HepG2 (cell line): ENCODE measurements at regions not wholly inside any gene's neighbourhood (a gene's known extent, or its start where the extent isn't known, plus 50 kb on each side); places are given as distances from the start of the nearest gene placed in this dataset.

Experiments used
- FOXM1 ChIP-seq: sonication (generic); formaldehyde crosslinking; IDR thresholded peaks from 2 replicates; pipeline ENCODE4 v1.5.0; 2020; ENCODE audit warnings: missing genetic modification reagents
- NKX3-1 ChIP-seq: sonication (generic); formaldehyde crosslinking; IDR thresholded peaks from 2 replicates; pipeline ENCODE4 v1.5.0; 2020; ENCODE audit warnings: missing genetic modification reagents
- NONO ChIP-seq, 2 experiments: fragments of 450-650 bp in 1 of 2; sonication (generic) in 1 of 2; formaldehyde crosslinking in 1 of 2; IDR thresholded peaks in 1 of 2; conservative IDR thresholded peaks in 1 of 2; 2 replicates each; pipeline versions ENCODE4 v1.6.1 to v1.8.0; 2017 to 2022; ENCODE audit warnings: mild to moderate bottlenecking in 1 of 2, missing genetic modification reagents in 1 of 2, moderate library complexity in 1 of 2
- PTBP1 ChIP-seq: fragments of 200-400 bp; formaldehyde crosslinking; IDR thresholded peaks from 2 replicates; pipeline ENCODE4 v1.6.1; 2018; ENCODE audit warnings: low read length, low read depth; ENCODE audit not compliant: poor library complexity, severe bottlenecking
- ZBTB42 ChIP-seq: sonication (generic); formaldehyde crosslinking; IDR thresholded peaks from 2 replicates; pipeline ENCODE4 v1.5.0; 2020; ENCODE audit warnings: mild to moderate bottlenecking, missing genetic modification reagents
- ZFAT ChIP-seq: sonication (generic); formaldehyde crosslinking; conservative IDR thresholded peaks from 2 replicates; pipeline ENCODE4 v1.8.1; 2023; ENCODE audit warnings: missing genetic modification reagents, inconsistent platforms
- ZGPAT ChIP-seq: IDR thresholded peaks from 2 replicates; pipeline ENCODE4 v1.6.1; 2016; ENCODE audit warnings: mild to moderate bottlenecking
- ZNF503 ChIP-seq: sonication (generic); formaldehyde crosslinking; IDR thresholded peaks from 2 replicates; pipeline ENCODE4 v1.4.0; 2020; ENCODE audit warnings: missing genetic modification reagents
- ZNF646 ChIP-seq: sonication (generic); formaldehyde crosslinking; IDR thresholded peaks from 2 replicates; pipeline ENCODE4 v1.9.0; 2021; ENCODE audit warnings: mild to moderate bottlenecking, missing genetic modification reagents
- ZNF782 ChIP-seq: sonication (generic); formaldehyde crosslinking; IDR thresholded peaks from 2 replicates; pipeline ENCODE4 v1.4.0; 2020; ENCODE audit warnings: missing genetic modification reagents, mild to moderate bottlenecking, borderline replicate concordance

- TF ChIP-seq ZNF646 (no peak), PTBP1 (no peak), NONO (IDR thresholded peaks at IDR 0.05) (no peak), NONO (CRISPR knock-in tag; conservative IDR thresholded peaks at IDR 0.05) (no peak), FOXM1 (no peak), ZNF503 (CRISPR knock-in tag) (no peak), ZNF782 (CRISPR knock-in tag) (no peak), NKX3-1 (CRISPR knock-in tag) (no peak), ZGPAT (no peak), ZFAT (no peak), ZBTB42 (CRISPR knock-in tag) (no peak)
These were observed 78.8 kb downstream of the RPS12 start (continued) for GRCh38 chr6:132892929-132893771.
